Right lobe of liver (tissue), 4 donors: ENCODE measurements at regions not wholly inside any gene's neighbourhood (a gene's known extent, or its start where the extent isn't known, plus 50 kb on each side); places are given as distances from the start of the nearest gene placed in this dataset.

Experiments used
- CTCF ChIP-seq, 4 donors: fragments of 200-600 bp in 3 of 4; fragments of 450-650 bp in 1 of 4; IDR thresholded peaks; one replicate each; pipeline versions ENCODE4 v1.5.1 to v1.8.0; 2016 to 2022; ENCODE audit warnings: antibody characterized with exemption in 4 of 4, mild to moderate bottlenecking in 2 of 4
- POLR2A ChIP-seq: fragments of 450-650 bp; IDR thresholded peaks from one replicate; pipeline ENCODE4 v1.6.1; 2017; ENCODE audit warnings: antibody characterized with exemption, mild to moderate bottlenecking
- donor health status: DM: no; HTN: no; CAD: no.
- donor health status: DM: no; HTN: no; CAD: no.
- donor health status: DM: no; HTN: yes; CAD: no.

- TF ChIP-seq POLR2A (no peak), CTCF (IDR thresholded peaks at IDR 0.05) (no peak)
These were observed 301.3 kb upstream of the TCF21 start for GRCh38 chr6:133587546-133588160.
